Body of pancreas (tissue), 4 donors: ENCODE measurements at regions not wholly inside any gene's neighbourhood (a gene's known extent, or its start where the extent isn't known, plus 50 kb on each side); places are given as distances from the start of the nearest gene placed in this dataset.

Source experiments
- ATAC-seq: fragments of 150-250 bp; one replicate; pipeline ENCODE4 v1.9.1; 2016
- DNase-seq, 4 donors: peaks; one replicate each; pipeline ENCODE4 v3.0.0-alpha.2; 2019
- H3K27ac ChIP-seq, 4 donors: fragments of 200-600 bp; sonication (generic); 1 replicate in 3 of 4; 2 replicates in 1 of 4; pipeline versions ENCODE4 v1.5.1 to v1.6.1; 2016 to 2019; ENCODE audit warnings: mild to moderate bottlenecking in 1 of 4, mixed read lengths in 1 of 4, moderate library complexity in 1 of 4
- H3K27me3 ChIP-seq, 2 donors: fragments of 200-600 bp; sonication (generic); one replicate each; pipeline ENCODE4 v1.6.0; 2016; ENCODE audit warnings: mild to moderate bottlenecking in 1 of 2
- H3K36me3 ChIP-seq, 2 donors: fragments of 200-600 bp; sonication (generic); replicated peaks in 1 of 2; 2 replicates each; pipeline ENCODE4 v1.5.1; 2016; ENCODE audit warnings: low read depth in 2 of 2; ENCODE audit not compliant: insufficient read depth in 1 of 2
- H3K4me1 ChIP-seq: fragments of 200-600 bp; sonication (generic); one replicate; pipeline ENCODE4 v1.6.0; 2016
- H3K4me3 ChIP-seq, 2 donors: fragments of 200-600 bp; sonication (generic); 1 replicate in 1 of 2; 2 replicates in 1 of 2; pipeline ENCODE4 v1.5.1; 2016 to 2019
- H3K9me3 ChIP-seq, 3 donors: fragments of 200-600 bp; sonication (generic); 1 replicate in 2 of 3; 2 replicates in 1 of 3; pipeline ENCODE4 v1.5.1; 2016
- CTCF ChIP-seq, 7 experiments: fragments of 450-650 bp in 4 of 7; fragments of 200-600 bp in 3 of 7; sonication (generic) in 3 of 7; IDR thresholded peaks; one replicate each; pipeline ENCODE4 v1.5.1; 2016 to 2019; ENCODE audit warnings: antibody characterized with exemption in 7 of 7
- POLR2A ChIP-seq, 3 donors: fragments of 450-650 bp; IDR thresholded peaks; one replicate each; pipeline ENCODE4 v1.6.1; 2016; ENCODE audit warnings: antibody characterized with exemption in 3 of 3, mild to moderate bottlenecking in 2 of 3
- WGBS, 2 donors: methylation state at CpG; one replicate each; pipeline ENCODE4 v1.1.5; 2017; 5-methylcytosine and 5-hydroxymethylcytosine counted together
- intact Hi-C: fragments of 100-400 bp; cut with DNase I; formaldehyde crosslinking; loops from one replicate; pipeline ENCODE4 v1.15.1; 2023

GRCh38 chr4:133594390-133595207 lies 445.5 kb downstream of the PCDH10 start:
- H3K27ac ChIP-seq, result no peak overlapping the region
- no peaks in the 10 kb centered on the region for H3K9me3 ChIP-seq
- no peaks in the 10 kb centered on the region for H3K4me1 ChIP-seq
- DNase-seq, result no peak
- no peak for TF ChIP-seq POLR2A (IDR thresholded peaks at IDR 0.05)
- TF ChIP-seq CTCF (IDR thresholded peaks at IDR 0.05), result no peak
- H3K27me3 ChIP-seq, result no peaks in the 10 kb centered on the region
- WGBS, 2 donors, result 76 to 86% methylated on average over 4 of the region's 4 CpGs
- no peak overlapping the region for H3K4me3 ChIP-seq
- H3K36me3 ChIP-seq, result no peaks in the 10 kb centered on the region
- ATAC-seq, result no peak
- intact Hi-C loops, result no loop called here

GRCh38 chr4:133593764-133594163 lies 444.7 kb downstream of the PCDH10 start:
- Histone ChIP-seq H3K9me3 (no peaks in the 10 kb centered on the region), H3K36me3 (no peaks in the 10 kb centered on the region), H3K27me3 (no peaks in the 10 kb centered on the region), H3K4me1 (no peaks in the 10 kb centered on the region), H3K27ac (no peak overlapping the region), H3K4me3 (no peak overlapping the region)
- ATAC-seq (no peak), DNase-seq (no peak)
- intact Hi-C loops, result no loop called here
- TF ChIP-seq POLR2A (IDR thresholded peaks at IDR 0.05) (no peak), CTCF (IDR thresholded peaks at IDR 0.05) (no peak)

GRCh38 chr4:133592591-133592990 lies 443.5 kb downstream of the PCDH10 start:
- H3K27ac ChIP-seq, result no peak overlapping the region
- WGBS, 2 donors, result 48 to 67% methylated on average over 7 of the region's 7 CpGs
- ATAC-seq, result no peak

GRCh38 chr4:133592106-133592505 lies 443.0 kb downstream of the PCDH10 start:
- no peak for ATAC-seq
- 59 to 60% methylated on average over 1 of the region's 1 CpG for WGBS, 2 donors
- Histone ChIP-seq H3K27me3 (no peaks in the 10 kb centered on the region), H3K9me3 (no peaks in the 10 kb centered on the region), H3K4me3 (no peak overlapping the region), H3K27ac (no peak overlapping the region), H3K36me3 (no peaks in the 10 kb centered on the region), H3K4me1 (no peaks in the 10 kb centered on the region)
- intact Hi-C loops, result no loop called here
- no peak for TF ChIP-seq CTCF (IDR thresholded peaks at IDR 0.05)
- no peak for TF ChIP-seq POLR2A (IDR thresholded peaks at IDR 0.05)
- DNase-seq, result no peak

More at GRCh38 chr4:133592591-133592990, 443.5 kb downstream of the PCDH10 start:
- intact Hi-C loops, result no loop called here
- Histone ChIP-seq H3K4me3 (no peak overlapping the region), H3K27me3 (no peaks in the 10 kb centered on the region), H3K4me1 (no peaks in the 10 kb centered on the region), H3K9me3 (no peaks in the 10 kb centered on the region), H3K36me3 (no peaks in the 10 kb centered on the region)
- no peak for TF ChIP-seq POLR2A (IDR thresholded peaks at IDR 0.05)
- no peak for TF ChIP-seq CTCF (IDR thresholded peaks at IDR 0.05)
- DNase-seq, result no peak

GRCh38 chr4:133588306-133588705 lies 439.2 kb downstream of the PCDH10 start:
- no peak for DNase-seq
- Histone ChIP-seq H3K36me3 (no peaks in the 10 kb centered on the region), H3K27me3 (no peaks in the 10 kb centered on the region), H3K4me3 (no peak overlapping the region), H3K4me1 (no peaks in the 10 kb centered on the region), H3K27ac (no peak overlapping the region), H3K9me3 (no peaks in the 10 kb centered on the region)
- intact Hi-C loops, result no loop called here
- 78 to 89% methylated on average over 2 of the region's 2 CpGs for WGBS, 2 donors
- TF ChIP-seq POLR2A (IDR thresholded peaks at IDR 0.05) (no peak), CTCF (IDR thresholded peaks at IDR 0.05) (no peak)
- ATAC-seq, result no peak
